SU-DHL-6 (cell line): ENCODE measurements at regions not wholly inside any gene's neighbourhood (a gene's known extent, or its start where the extent isn't known, plus 50 kb on each side); places are given as distances from the start of the nearest gene placed in this dataset.

Experiments
- H2AFZ ChIP-seq: fragments of 200-600 bp; sonication (generic); 2 replicates; pipeline ENCODE4 v1.6.1; 2014; ENCODE audit warnings: low read depth, mild to moderate bottlenecking, moderate library complexity, mixed read lengths, antibody characterized with exemption, low read length; ENCODE audit not compliant: severe bottlenecking
- H3F3A ChIP-seq: fragments of 200-600 bp; shearing (Covaris generic); 2 replicates; pipeline ENCODE4 v1.6.0; 2016; ENCODE audit warnings: antibody characterized with exemption, mild to moderate bottlenecking; ENCODE audit not compliant: insufficient read depth
- H3K27ac ChIP-seq: fragments of 200-600 bp; sonication (generic); 2 replicates; pipeline ENCODE4 v1.5.1; 2016; ENCODE audit warnings: low read depth, mild to moderate bottlenecking, low read length, moderate library complexity, mixed read lengths
- H3K27me3 ChIP-seq: fragments of 200-600 bp; sonication (generic), shearing (Covaris generic); 2 replicates; pipeline ENCODE4 v1.6.0; 2014; ENCODE audit warnings: mild to moderate bottlenecking, low read length
- H3K36me3 ChIP-seq: fragments of 200-600 bp; sonication (generic); 2 replicates; pipeline ENCODE4 v1.6.1; 2014; ENCODE audit warnings: mild to moderate bottlenecking, low read length, mixed read lengths
- H3K4me2 ChIP-seq: fragments of 300-600, 200-600 bp; shearing (Covaris generic), sonication (generic); 2 replicates; pipeline ENCODE4 v1.6.0; 2014; ENCODE audit warnings: low read length, low read depth, mild to moderate bottlenecking; ENCODE audit not compliant: poor library complexity, severe bottlenecking
- H3K4me3 ChIP-seq: fragments of 200-600 bp; sonication (generic); 2 replicates; pipeline ENCODE4 v1.5.1; 2014; ENCODE audit warnings: antibody characterized with exemption, low read length, mild to moderate bottlenecking, mixed read lengths; ENCODE audit not compliant: insufficient read depth, poor library complexity, severe bottlenecking
- H3K79me2 ChIP-seq: fragments of 200-600 bp; sonication (generic); 2 replicates; pipeline ENCODE4 v1.6.1; 2014; ENCODE audit warnings: mild to moderate bottlenecking, low read length, moderate library complexity; ENCODE audit not compliant: insufficient read depth
- H3K9ac ChIP-seq: fragments of 200-600 bp; sonication (generic); 2 replicates; pipeline ENCODE4 v1.7.0; 2014; ENCODE audit warnings: mild to moderate bottlenecking, low read length
- H3K9me2 ChIP-seq: fragments of 200-600 bp; sonication (generic); replicated peaks from 2 replicates; pipeline ENCODE4 v1.6.1; 2014; ENCODE audit warnings: low read length; ENCODE audit not compliant: insufficient read depth
- H3K9me3 ChIP-seq: fragments of 200-600 bp; sonication (generic); 2 replicates; pipeline ENCODE4 v1.6.1; 2014; ENCODE audit warnings: low read length, mixed read lengths; ENCODE audit not compliant: insufficient read depth
- H4K20me1 ChIP-seq: fragments of 200-600 bp; sonication (generic); 2 replicates; pipeline ENCODE4 v1.6.1; 2014; ENCODE audit warnings: low read depth, mild to moderate bottlenecking, antibody characterized with exemption, low read length, moderate library complexity, mixed read lengths
- EZH2phosphoT487 ChIP-seq: fragments of 200-600 bp; sonication (generic), shearing (Covaris generic); conservative IDR thresholded peaks from 2 replicates; pipeline ENCODE4 v1.6.1; 2018; ENCODE audit warnings: mild to moderate bottlenecking, antibody characterized with exemption, low read length, moderate library complexity, mixed read lengths
- TF ChIP-seq, protein P1 (sequence below): fragments of 200-600 bp; sonication (generic); IDR thresholded peaks from one replicate; pipeline ENCODE4 v1.5.1; 2017; ENCODE audit warnings: antibody characterized with exemption, mild to moderate bottlenecking, low read length, moderate library complexity; ENCODE audit not compliant: insufficient read depth, poor library complexity, severe bottlenecking

DNA sequence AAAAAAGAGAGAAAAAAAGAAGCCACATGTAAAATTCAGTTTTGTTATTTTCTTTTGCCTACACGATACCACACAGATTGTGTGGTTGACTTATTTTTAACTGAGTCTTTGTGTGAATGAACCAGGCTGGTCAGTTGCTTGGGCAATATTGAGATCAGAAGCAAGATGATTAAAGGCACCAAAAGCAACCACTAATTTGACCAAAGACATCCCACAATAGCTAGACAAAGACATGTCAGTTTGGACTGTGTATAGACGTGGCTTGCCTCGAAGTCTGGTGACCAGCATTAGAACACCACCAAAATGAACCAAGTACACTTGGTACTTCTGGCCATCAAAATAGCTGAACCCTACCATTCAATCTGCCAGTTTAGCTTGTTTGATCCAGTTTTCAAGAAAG lies 340.6 kb upstream of the TBX3 start:
- Histone ChIP-seq H3K27me3 (no peaks in the 10 kb centered on the region), H3K79me2 (no peaks in the 10 kb centered on the region), H3K9ac (no peak overlapping the region), H3K9me2 (no peaks in the 10 kb centered on the region), H2AFZ (no peak overlapping the region), H3K36me3 (no peaks in the 10 kb centered on the region), H3K9me3 (no peaks in the 10 kb centered on the region), H3F3A (no peaks in the 10 kb centered on the region), H3K27ac (no peak overlapping the region), H3K4me3 (no peak overlapping the region), H4K20me1 (no peaks in the 10 kb centered on the region), H3K4me2 (no peak overlapping the region)
- TF ChIP-seq, protein P1, sequence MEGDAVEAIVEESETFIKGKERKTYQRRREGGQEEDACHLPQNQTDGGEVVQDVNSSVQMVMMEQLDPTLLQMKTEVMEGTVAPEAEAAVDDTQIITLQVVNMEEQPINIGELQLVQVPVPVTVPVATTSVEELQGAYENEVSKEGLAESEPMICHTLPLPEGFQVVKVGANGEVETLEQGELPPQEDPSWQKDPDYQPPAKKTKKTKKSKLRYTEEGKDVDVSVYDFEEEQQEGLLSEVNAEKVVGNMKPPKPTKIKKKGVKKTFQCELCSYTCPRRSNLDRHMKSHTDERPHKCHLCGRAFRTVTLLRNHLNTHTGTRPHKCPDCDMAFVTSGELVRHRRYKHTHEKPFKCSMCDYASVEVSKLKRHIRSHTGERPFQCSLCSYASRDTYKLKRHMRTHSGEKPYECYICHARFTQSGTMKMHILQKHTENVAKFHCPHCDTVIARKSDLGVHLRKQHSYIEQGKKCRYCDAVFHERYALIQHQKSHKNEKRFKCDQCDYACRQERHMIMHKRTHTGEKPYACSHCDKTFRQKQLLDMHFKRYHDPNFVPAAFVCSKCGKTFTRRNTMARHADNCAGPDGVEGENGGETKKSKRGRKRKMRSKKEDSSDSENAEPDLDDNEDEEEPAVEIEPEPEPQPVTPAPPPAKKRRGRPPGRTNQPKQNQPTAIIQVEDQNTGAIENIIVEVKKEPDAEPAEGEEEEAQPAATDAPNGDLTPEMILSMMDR = no peak
- TF ChIP-seq EZH2phosphoT487 = no peak

DNA sequence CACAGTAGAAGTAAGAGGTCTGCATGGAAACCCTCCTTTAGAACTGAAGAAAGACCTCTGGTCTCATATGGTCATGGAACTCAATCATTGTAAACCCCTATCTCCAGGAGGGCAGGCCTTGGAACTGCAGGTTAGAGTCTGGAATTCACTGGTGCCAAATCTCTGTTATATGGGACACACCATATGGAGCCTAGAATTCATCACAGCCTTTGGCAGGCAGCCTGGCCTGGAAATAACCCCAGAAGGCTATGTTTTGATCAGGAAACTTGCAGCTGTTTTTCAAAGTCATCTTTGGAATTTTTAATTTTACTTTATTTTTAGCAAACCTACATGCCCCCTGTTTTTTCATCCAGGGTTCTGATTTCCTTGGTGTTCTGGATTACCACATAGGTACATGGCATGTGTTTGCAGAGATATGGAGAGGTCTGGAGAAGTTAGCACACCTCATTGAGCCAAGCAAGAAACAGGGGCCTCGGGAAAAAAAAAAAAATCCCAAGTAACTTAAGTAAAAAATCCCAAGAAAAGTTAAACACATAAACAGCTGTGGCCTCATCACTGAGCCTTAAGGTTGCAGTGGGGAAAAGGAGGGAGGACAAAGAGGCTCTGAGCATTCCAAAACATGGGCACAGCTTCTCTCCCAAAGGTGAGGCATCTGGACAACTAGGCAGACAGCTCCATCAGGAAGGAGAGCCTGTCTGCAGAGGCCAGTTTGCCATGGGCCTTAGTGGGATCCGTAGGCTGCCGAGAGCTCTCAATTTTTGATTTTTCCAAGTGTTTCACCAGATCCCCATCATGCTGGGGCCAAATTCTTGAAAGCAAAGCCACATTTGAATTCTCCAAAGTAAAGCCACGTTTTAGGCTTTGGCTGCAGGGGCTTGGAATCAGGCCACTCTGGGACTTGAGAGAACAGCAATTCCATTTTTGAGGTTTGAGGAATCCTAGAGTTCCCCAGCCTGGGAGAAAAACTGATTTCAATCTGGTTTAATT lies 339.6 kb upstream of the TBX3 start:
- Histone ChIP-seq H3K4me3 (no peak overlapping the region), H4K20me1 (no peaks in the 10 kb centered on the region), H3K79me2 (no peaks in the 10 kb centered on the region), H3F3A (no peaks in the 10 kb centered on the region), H3K27me3 (no peaks in the 10 kb centered on the region), H3K27ac (no peak overlapping the region), H2AFZ (no peak overlapping the region), H3K36me3 (no peaks in the 10 kb centered on the region), H3K9ac (no peak overlapping the region), H3K9me2 (no peaks in the 10 kb centered on the region), H3K4me2 (no peak overlapping the region), H3K9me3 (no peaks in the 10 kb centered on the region)
- no peak for TF ChIP-seq EZH2phosphoT487

DNA sequence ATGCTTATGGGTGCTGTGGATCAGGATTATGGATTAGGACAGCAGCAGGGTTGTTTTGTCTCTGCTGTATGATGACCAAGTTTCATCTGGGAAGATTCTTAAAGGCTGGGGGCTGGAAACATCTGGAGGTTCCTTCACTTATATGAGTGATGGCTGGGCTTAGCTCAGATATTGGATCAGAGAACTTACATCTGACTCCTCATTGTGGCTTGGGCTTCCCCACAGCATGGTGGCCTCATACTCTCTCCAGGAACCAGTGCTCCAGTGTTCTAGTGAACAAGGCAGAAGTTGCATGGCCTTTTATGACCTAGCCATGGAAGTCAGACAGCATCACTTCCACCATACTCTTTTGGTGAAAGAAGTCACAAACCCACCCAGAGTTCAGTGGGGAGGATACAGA lies 336.1 kb upstream of the TBX3 start:
- Histone ChIP-seq H3F3A (no peaks in the 10 kb centered on the region), H3K9me2 (no peaks in the 10 kb centered on the region), H2AFZ (no peak overlapping the region), H3K9me3 (no peaks in the 10 kb centered on the region), H3K27me3 (no peaks in the 10 kb centered on the region), H3K36me3 (no peaks in the 10 kb centered on the region), H3K9ac (no peak overlapping the region), H4K20me1 (no peaks in the 10 kb centered on the region), H3K79me2 (no peaks in the 10 kb centered on the region), H3K4me3 (no peak overlapping the region), H3K27ac (no peak overlapping the region), H3K4me2 (no peak overlapping the region)
- no peak for TF ChIP-seq EZH2phosphoT487
- TF ChIP-seq, protein P1 = no peak

DNA sequence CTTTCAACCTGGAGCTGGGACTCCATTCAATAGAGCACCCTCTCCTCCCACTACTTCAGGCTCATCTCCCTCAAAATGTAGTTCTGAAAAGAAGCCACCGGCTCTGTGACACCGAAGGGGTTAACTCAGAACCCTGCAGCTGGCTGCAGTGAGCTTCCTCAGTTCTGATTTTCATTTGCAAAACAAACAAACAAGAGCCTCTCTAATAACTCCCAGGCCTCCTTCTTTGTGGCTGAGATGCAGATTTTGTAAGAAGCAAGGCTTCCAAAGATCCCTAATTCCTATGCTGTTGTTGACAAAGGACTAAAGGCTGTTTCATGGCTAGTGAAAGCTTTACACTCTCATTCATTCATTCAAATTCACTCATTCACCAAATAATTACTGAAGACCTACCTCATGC lies 333.4 kb upstream of the TBX3 start:
- no peak for TF ChIP-seq EZH2phosphoT487
- TF ChIP-seq, protein P1 = no peak
- H3K4me2 ChIP-seq = no peak overlapping the region
- H3K9me3 ChIP-seq = no peaks in the 10 kb centered on the region
- no peaks in the 10 kb centered on the region for H3K79me2 ChIP-seq
- no peaks in the 10 kb centered on the region for H4K20me1 ChIP-seq
- H3K27me3 ChIP-seq = no peaks in the 10 kb centered on the region
- no peak overlapping the region for H3K4me3 ChIP-seq
- no peak overlapping the region for H2AFZ ChIP-seq
- no peaks in the 10 kb centered on the region for H3F3A ChIP-seq
- no peaks in the 10 kb centered on the region for H3K36me3 ChIP-seq
- H3K9ac ChIP-seq = no peak overlapping the region
- no peaks in the 10 kb centered on the region for H3K9me2 ChIP-seq
- H3K27ac ChIP-seq = no peak overlapping the region
